WTC11 (cell line): ENCODE measurements at regions not wholly inside any gene's neighbourhood (a gene's known extent, or its start where the extent isn't known, plus 50 kb on each side); places are given as distances from the start of the nearest gene placed in this dataset.

Experiments
- ATAC-seq: fragments of 200-7000 bp; cut with Tn5 transposase; 2 replicates; pipeline ENCODE4 v1.10.0; 2021; ENCODE audit warnings: mild to moderate bottlenecking, moderate library complexity
- CTCF ChIA-PET: fragments of 300-600 bp; sonication (Branson Sonifier 250); formaldehyde crosslinking; loops from one replicate; lab custom pipeline; 2021; ENCODE audit warnings: antibody characterized with exemption; lab: Charles Lee
- POLR2A ChIA-PET: fragments of 350-600 bp; sonication (Branson Sonifier 250); formaldehyde crosslinking; loops from one replicate; lab custom pipeline; 2021; ENCODE audit warnings: antibody characterized with exemption; lab: Charles Lee
- DNase-seq: peaks from one replicate; pipeline ENCODE4 v3.0.0; 2021; ENCODE audit warnings: low spot score
- H3K27ac Mint-ChIP-seq: 2 replicates; pipeline ENCODE4 v1.8.0; 2021; ENCODE audit warnings: mixed read lengths
- H3K27me3 Mint-ChIP-seq: 2 replicates; pipeline ENCODE4 v1.8.0; 2021; ENCODE audit warnings: low read depth, mild to moderate bottlenecking, moderate library complexity, mixed read lengths
- H3K36me3 Mint-ChIP-seq: 2 replicates; pipeline ENCODE4 v1.8.0; 2021; ENCODE audit warnings: mixed read lengths
- H3K4me1 Mint-ChIP-seq: 2 replicates; pipeline ENCODE4 v1.8.0; 2022; ENCODE audit warnings: mixed read lengths
- H3K4me3 Mint-ChIP-seq: 2 replicates; pipeline ENCODE4 v1.8.0; 2021; ENCODE audit warnings: mild to moderate bottlenecking, moderate library complexity, mixed read lengths
- H3K9me3 Mint-ChIP-seq: 2 replicates; pipeline ENCODE4 v1.8.0; 2021; ENCODE audit warnings: mixed read lengths
- CREB1 ChIP-seq: sonication (generic); formaldehyde crosslinking; IDR thresholded peaks from 2 replicates; pipeline ENCODE4 v1.8.0; 2023; ENCODE audit warnings: mild to moderate bottlenecking, missing genetic modification reagents
- ELF4 ChIP-seq: sonication (generic); formaldehyde crosslinking; IDR thresholded peaks from 2 replicates; pipeline ENCODE4 v1.8.1; 2022; ENCODE audit warnings: low read depth, mild to moderate bottlenecking, moderate library complexity, missing genetic modification reagents
- EMX1 ChIP-seq: fragments of 250-450 bp; sonication (Bioruptor Pico); IDR thresholded peaks from 2 replicates; pipeline ENCODE4 v1.8.0; 2021; ENCODE audit warnings: mild to moderate bottlenecking
- ESRRA ChIP-seq: sonication (generic); formaldehyde crosslinking; IDR thresholded peaks from 2 replicates; pipeline ENCODE4 v1.8.1; 2022; ENCODE audit warnings: mild to moderate bottlenecking, missing genetic modification reagents, borderline replicate concordance
- JAZF1 ChIP-seq: fragments of 250-450 bp; sonication (Bioruptor Pico); IDR thresholded peaks from 2 replicates; pipeline ENCODE4 v1.9.0; 2021; ENCODE audit warnings: moderate library complexity, mild to moderate bottlenecking, inconsistent platforms
- KAT7 ChIP-seq: sonication (generic); formaldehyde crosslinking; IDR thresholded peaks from 2 replicates; pipeline ENCODE4 v1.8.1; 2023; ENCODE audit warnings: missing genetic modification reagents, mild to moderate bottlenecking, borderline replicate concordance
- MLX ChIP-seq: sonication (generic); formaldehyde crosslinking; IDR thresholded peaks from 2 replicates; pipeline ENCODE4 v1.8.1; 2023; ENCODE audit warnings: mild to moderate bottlenecking, missing genetic modification reagents, moderate library complexity
- NFE2L1 ChIP-seq: sonication (generic); formaldehyde crosslinking; IDR thresholded peaks from 2 replicates; pipeline ENCODE4 v1.8.1; 2023; ENCODE audit warnings: missing genetic modification reagents
- NFYB ChIP-seq: sonication (generic); formaldehyde crosslinking; conservative IDR thresholded peaks from 2 replicates; pipeline ENCODE4 v1.8.0; 2022; ENCODE audit warnings: low read depth, missing genetic modification reagents
- NR1H2 ChIP-seq: sonication (generic); formaldehyde crosslinking; IDR thresholded peaks from 2 replicates; pipeline ENCODE4 v1.9.0; 2021; ENCODE audit warnings: mild to moderate bottlenecking, moderate library complexity, missing genetic modification reagents
- NR2C2 ChIP-seq: sonication (generic); formaldehyde crosslinking; IDR thresholded peaks from 2 replicates; pipeline ENCODE4 v1.8.0; 2022; ENCODE audit warnings: mild to moderate bottlenecking, missing genetic modification reagents
- NR3C1 ChIP-seq: sonication (generic); formaldehyde crosslinking; conservative IDR thresholded peaks from 2 replicates; pipeline ENCODE4 v1.8.1; 2023; ENCODE audit warnings: low read depth, mild to moderate bottlenecking, missing genetic modification reagents
- OVOL2 ChIP-seq: fragments of 250-450 bp; sonication (Bioruptor Pico); IDR thresholded peaks from 2 replicates; pipeline ENCODE4 v1.9.0; 2021; ENCODE audit warnings: mild to moderate bottlenecking, borderline replicate concordance
- RORB ChIP-seq: fragments of 250-450 bp; sonication (Bioruptor Pico); IDR thresholded peaks from 2 replicates; pipeline ENCODE4 v1.9.0; 2021; ENCODE audit warnings: mild to moderate bottlenecking
- SMAD3 ChIP-seq: sonication (generic); formaldehyde crosslinking; IDR thresholded peaks from 2 replicates; pipeline ENCODE4 v1.8.0; 2022; ENCODE audit warnings: missing genetic modification reagents, mild to moderate bottlenecking, borderline replicate concordance
- SOX15 ChIP-seq: fragments of 250-450 bp; sonication (Bioruptor Pico); IDR thresholded peaks from 2 replicates; pipeline ENCODE4 v1.9.0; 2021; ENCODE audit warnings: mild to moderate bottlenecking
- ZNF121 ChIP-seq: sonication (generic); formaldehyde crosslinking; IDR thresholded peaks from 2 replicates; pipeline ENCODE4 v1.8.0; 2023; ENCODE audit warnings: missing genetic modification reagents
- ZNF423 ChIP-seq: fragments of 250-450 bp; sonication (Bioruptor Pico); IDR thresholded peaks from 2 replicates; pipeline ENCODE4 v2.1.2; 2022; ENCODE audit warnings: mild to moderate bottlenecking, moderate library complexity
- TF ChIP-seq, protein P1 (sequence below): sonication (generic); formaldehyde crosslinking; conservative IDR thresholded peaks from 2 replicates; pipeline ENCODE4 v1.8.1; 2022; ENCODE audit warnings: mild to moderate bottlenecking, missing genetic modification reagents
- TF ChIP-seq, protein P2 (sequence below): sonication (generic); formaldehyde crosslinking; IDR thresholded peaks from 2 replicates; pipeline ENCODE4 v1.8.0; 2023; ENCODE audit warnings: mild to moderate bottlenecking, missing genetic modification reagents

GRCh38 chr16:6932871-6933385 is 399.7 kb upstream of the RBFOX1 start:
- no peak for TF ChIP-seq OVOL2 (CRISPR knock-in tag)
- no peak for TF ChIP-seq KAT7 (CRISPR knock-in tag)
- no peak for TF ChIP-seq CREB1 (CRISPR knock-in tag)
- no peak for TF ChIP-seq NR2C2
- TF ChIP-seq ZNF423 (CRISPR knock-in tag), result no peak
- no peak for TF ChIP-seq JAZF1
- no peak for TF ChIP-seq ELF4 (CRISPR knock-in tag)
- no peak for TF ChIP-seq NR3C1 (CRISPR knock-in tag)
- TF ChIP-seq NFYB, result no peak
- ChIA-PET POLR2A (no interaction called here), CTCF (no interaction called here)
- Mint-ChIP-seq H3K4me1 (no peaks in the 10 kb centered on the region), H3K36me3 (peaks cover 83% of the 10 kb centered on the region), H3K9me3 (peaks cover 94% of the 10 kb centered on the region), H3K27ac (no peak overlapping the region), H3K27me3 (peaks cover 17% of the 10 kb centered on the region), H3K4me3 (no peak overlapping the region)
- DNase-seq (no peak), ATAC-seq (no peak)

- DNase-seq, result no peak
- H3K27me3 Mint-ChIP-seq, result peaks cover 15% of the 10 kb centered on the region; the same call in 1 of the 2 replicates
- ATAC-seq, result no peak
- CTCF ChIA-PET, result no interaction called here
- no peaks in the 10 kb centered on the region for H3K4me1 Mint-ChIP-seq
- TF ChIP-seq ESRRA (CRISPR knock-in tag) (no peak), NR1H2 (no peak)
- H3K27ac Mint-ChIP-seq, result no peak overlapping the region
- peaks cover 81% of the 10 kb centered on the region for H3K36me3 Mint-ChIP-seq
- no peak overlapping the region for H3K4me3 Mint-ChIP-seq
- POLR2A ChIA-PET, result no interaction called here
- H3K9me3 Mint-ChIP-seq, result peaks cover 85% of the 10 kb centered on the region
These were observed 402.8 kb upstream of the RBFOX1 start for GRCh38 chr16:6929868-6930267.

- TF ChIP-seq MLX (CRISPR knock-in tag), result no peak
- TF ChIP-seq EMX1, result no peak
- no peak for TF ChIP-seq SOX15
- TF ChIP-seq, protein P1, sequence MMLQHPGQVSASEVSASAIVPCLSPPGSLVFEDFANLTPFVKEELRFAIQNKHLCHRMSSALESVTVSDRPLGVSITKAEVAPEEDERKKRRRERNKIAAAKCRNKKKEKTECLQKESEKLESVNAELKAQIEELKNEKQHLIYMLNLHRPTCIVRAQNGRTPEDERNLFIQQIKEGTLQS (CRISPR knock-in tag), result no peak
- no peak for TF ChIP-seq ZNF121 (CRISPR knock-in tag)
- TF ChIP-seq RORB (CRISPR knock-in tag), result no peak
- no peak for TF ChIP-seq SMAD3 (CRISPR knock-in tag)
- no peak for TF ChIP-seq NFE2L1 (CRISPR knock-in tag)
- TF ChIP-seq, protein P2, sequence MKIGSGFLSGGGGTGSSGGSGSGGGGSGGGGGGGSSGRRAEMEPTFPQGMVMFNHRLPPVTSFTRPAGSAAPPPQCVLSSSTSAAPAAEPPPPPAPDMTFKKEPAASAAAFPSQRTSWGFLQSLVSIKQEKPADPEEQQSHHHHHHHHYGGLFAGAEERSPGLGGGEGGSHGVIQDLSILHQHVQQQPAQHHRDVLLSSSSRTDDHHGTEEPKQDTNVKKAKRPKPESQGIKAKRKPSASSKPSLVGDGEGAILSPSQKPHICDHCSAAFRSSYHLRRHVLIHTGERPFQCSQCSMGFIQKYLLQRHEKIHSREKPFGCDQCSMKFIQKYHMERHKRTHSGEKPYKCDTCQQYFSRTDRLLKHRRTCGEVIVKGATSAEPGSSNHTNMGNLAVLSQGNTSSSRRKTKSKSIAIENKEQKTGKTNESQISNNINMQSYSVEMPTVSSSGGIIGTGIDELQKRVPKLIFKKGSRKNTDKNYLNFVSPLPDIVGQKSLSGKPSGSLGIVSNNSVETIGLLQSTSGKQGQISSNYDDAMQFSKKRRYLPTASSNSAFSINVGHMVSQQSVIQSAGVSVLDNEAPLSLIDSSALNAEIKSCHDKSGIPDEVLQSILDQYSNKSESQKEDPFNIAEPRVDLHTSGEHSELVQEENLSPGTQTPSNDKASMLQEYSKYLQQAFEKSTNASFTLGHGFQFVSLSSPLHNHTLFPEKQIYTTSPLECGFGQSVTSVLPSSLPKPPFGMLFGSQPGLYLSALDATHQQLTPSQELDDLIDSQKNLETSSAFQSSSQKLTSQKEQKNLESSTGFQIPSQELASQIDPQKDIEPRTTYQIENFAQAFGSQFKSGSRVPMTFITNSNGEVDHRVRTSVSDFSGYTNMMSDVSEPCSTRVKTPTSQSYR, result no peak
- TF ChIP-seq NR1H2, result no peak
- TF ChIP-seq, all 79 proteins: peak for 0
- Mint-ChIP-seq H3K4me3 (no peak overlapping the region), H3K9me3 (peaks cover 73% of the 10 kb centered on the region), H3K4me1 (no peaks in the 10 kb centered on the region), H3K27ac (no peak overlapping the region), H3K27me3 (peaks cover 12% of the 10 kb centered on the region; the same call in 1 of the 2 replicates), H3K36me3 (peaks cover 69% of the 10 kb centered on the region)
- ATAC-seq, result no peak
- ChIA-PET CTCF (no interaction called here), POLR2A (no interaction called here)
- DNase-seq, result no peak
These were observed 405.9 kb upstream of the RBFOX1 start for GRCh38 chr16:6926762-6927161.
